K562 (cell line): ENCODE measurements at regions not wholly inside any gene's neighbourhood (a gene's known extent, or its start where the extent isn't known, plus 50 kb on each side); places are given as distances from the start of the nearest gene placed in this dataset.

Experiments used
- MYNN ChIP-seq, 2 experiments: sonication (generic); formaldehyde crosslinking in 1 of 2; IDR thresholded peaks; 2 replicates each; pipeline versions ENCODE4 v1.5.0 to v1.6.1; 2016 to 2020; ENCODE audit warnings: antibody characterized with exemption in 1 of 2, missing genetic modification reagents in 1 of 2
- POLR2A ChIP-seq: fragments of 450-650 bp; conservative IDR thresholded peaks from 2 replicates; pipeline ENCODE4 v1.6.1; 2016
- SMAD3 ChIP-seq: fragments of 450-650 bp; formaldehyde crosslinking; conservative IDR thresholded peaks from 2 replicates; pipeline ENCODE4 v1.4.0; 2020; ENCODE audit warnings: mild to moderate bottlenecking
- SRF ChIP-seq, 2 experiments: fragments of 250-450, 450-650 bp in 1 of 2; sonication (Bioruptor Pico) in 1 of 2; sonication (generic) in 1 of 2; formaldehyde crosslinking; IDR thresholded peaks; 2 replicates each; pipeline versions ENCODE4 v1.5.0 to v1.5.1; 2020 to 2022; ENCODE audit warnings: mild to moderate bottlenecking in 1 of 2, missing genetic modification reagents in 1 of 2
- TOE1 ChIP-seq, 2 experiments: fragments of 450-650 bp in 1 of 2; sonication (generic) in 1 of 2; formaldehyde crosslinking in 1 of 2; IDR thresholded peaks; 2 replicates each; pipeline versions ENCODE4 v1.7.1 to v1.8.0; 2016 to 2022; ENCODE audit warnings: borderline replicate concordance in 2 of 2, mild to moderate bottlenecking in 2 of 2, antibody characterized with exemption in 1 of 2, inconsistent platforms in 1 of 2, low read depth in 1 of 2, missing genetic modification reagents in 1 of 2, moderate library complexity in 1 of 2
- ZBTB40 ChIP-seq, 2 experiments: fragments of 450-650 bp in 1 of 2; sonication (generic) in 1 of 2; formaldehyde crosslinking in 1 of 2; IDR thresholded peaks; 2 replicates each; pipeline versions ENCODE4 v1.7.1 to v1.9.0; 2016 to 2022; ENCODE audit warnings: inconsistent platforms in 1 of 2, mild to moderate bottlenecking in 1 of 2, missing genetic modification reagents in 1 of 2
- ZFP36 ChIP-seq: fragments of 150-350 bp; IDR thresholded peaks from 2 replicates; pipeline ENCODE4 v1.6.1; 2018; ENCODE audit warnings: low read length, low read depth; ENCODE audit not compliant: partially characterized antibody
- ZFX ChIP-seq: sonication (generic); formaldehyde crosslinking; IDR thresholded peaks from 2 replicates; pipeline ENCODE4 v1.8.0; 2022; ENCODE audit warnings: mild to moderate bottlenecking, missing genetic modification reagents, moderate library complexity
- ZNF217 ChIP-seq: sonication (generic); formaldehyde crosslinking; IDR thresholded peaks from 2 replicates; pipeline ENCODE4 v1.8.0; 2022; ENCODE audit warnings: mild to moderate bottlenecking, missing genetic modification reagents
- TF ChIP-seq, protein P1 (sequence below), 2 experiments: fragments of 450-650 bp in 1 of 2; sonication (generic) in 1 of 2; formaldehyde crosslinking in 1 of 2; IDR thresholded peaks in 1 of 2; conservative IDR thresholded peaks in 1 of 2; 2 replicates each; pipeline versions ENCODE4 v1.6.1 to v1.8.1; 2016 to 2023; ENCODE audit warnings: mild to moderate bottlenecking in 2 of 2, moderate library complexity in 2 of 2, inconsistent platforms in 1 of 2, missing genetic modification reagents in 1 of 2

- TF ChIP-seq TOE1 (IDR thresholded peaks at IDR 0.05; ENCODE audit: borderline replicate concordance) = no peak
- TF ChIP-seq TOE1 (CRISPR knock-in tag; IDR thresholded peaks at IDR 0.05; ENCODE audit: borderline replicate concordance, low read depth) = no peak
- TF ChIP-seq ZFP36 = no peak
- TF ChIP-seq ZFX (CRISPR knock-in tag) = no peak
- no peak for TF ChIP-seq SRF (CRISPR knock-in tag; IDR thresholded peaks at IDR 0.05)
- no peak for TF ChIP-seq POLR2A
- TF ChIP-seq, protein P1, sequence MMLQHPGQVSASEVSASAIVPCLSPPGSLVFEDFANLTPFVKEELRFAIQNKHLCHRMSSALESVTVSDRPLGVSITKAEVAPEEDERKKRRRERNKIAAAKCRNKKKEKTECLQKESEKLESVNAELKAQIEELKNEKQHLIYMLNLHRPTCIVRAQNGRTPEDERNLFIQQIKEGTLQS (IDR thresholded peaks at IDR 0.05) = no peak
- TF ChIP-seq, protein P1 (CRISPR knock-in tag; conservative IDR thresholded peaks at IDR 0.05) = no peak
- TF ChIP-seq MYNN (IDR thresholded peaks at IDR 0.05) = no peak
- no peak for TF ChIP-seq MYNN (CRISPR knock-in tag; IDR thresholded peaks at IDR 0.05)
- no peak for TF ChIP-seq ZNF217 (CRISPR knock-in tag)
- no peak for TF ChIP-seq ZBTB40 (IDR thresholded peaks at IDR 0.05)
- TF ChIP-seq ZBTB40 (CRISPR knock-in tag; IDR thresholded peaks at IDR 0.05) = no peak
- TF ChIP-seq SMAD3 (CRISPR knock-in tag) = no peak
These were observed 81.2 kb upstream of the MAPRE2 start for GRCh38 chr18:34959989-34960388.
